Activated naive CD8-positive, alpha-beta T cell treated with anti-CD3 and anti-CD28 coated beads for 36 hours (primary cell): ENCODE measurements at regions not wholly inside any gene's neighbourhood (a gene's known extent, or its start where the extent isn't known, plus 50 kb on each side); places are given as distances from the start of the nearest gene placed in this dataset.
A peak's percentile ranks its signal among the peaks of the same experiment; 100 is the strongest.

Source experiments
- DNase-seq: peaks from one replicate; pipeline ENCODE4 v3.0.0; 2021
- H3K27ac Mint-ChIP-seq: one replicate; pipeline ENCODE4 v1.8.0; 2022; ENCODE audit warnings: mild to moderate bottlenecking, moderate library complexity, mixed read lengths
- H3K27me3 Mint-ChIP-seq: one replicate; pipeline ENCODE4 v1.8.0; 2022; ENCODE audit warnings: mild to moderate bottlenecking, mixed read lengths
- H3K36me3 Mint-ChIP-seq: one replicate; pipeline ENCODE4 v1.8.0; 2021; ENCODE audit warnings: mild to moderate bottlenecking, mixed read lengths
- H3K4me1 Mint-ChIP-seq: one replicate; pipeline ENCODE4 v1.8.0; 2021; ENCODE audit warnings: mixed read lengths
- H3K4me3 Mint-ChIP-seq: one replicate; pipeline ENCODE4 v1.8.0; 2022; ENCODE audit warnings: mild to moderate bottlenecking, moderate library complexity, mixed read lengths
- H3K9me3 Mint-ChIP-seq: one replicate; pipeline ENCODE4 v1.8.0; 2022; ENCODE audit warnings: mixed read lengths

DNA sequence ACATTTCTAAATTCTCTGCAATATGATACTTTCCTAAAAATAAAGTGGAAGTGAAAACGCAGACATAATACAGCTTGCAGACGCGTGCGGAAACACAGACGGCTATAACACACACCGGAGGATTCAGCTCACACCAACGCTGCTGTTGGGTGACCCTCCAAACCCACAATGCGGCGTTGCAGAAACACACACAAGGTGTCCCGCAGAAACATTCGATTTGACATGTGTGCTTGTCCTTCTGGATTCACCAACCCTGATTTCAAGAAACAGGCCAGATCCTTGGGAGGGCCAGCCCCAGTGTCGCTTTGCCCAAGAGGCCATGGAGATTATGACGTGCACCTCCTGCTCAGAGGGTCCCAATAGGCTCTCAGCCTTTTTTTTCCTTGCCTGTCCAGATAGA lies 136.7 kb upstream of the TCERG1L start:
- Mint-ChIP-seq H3K4me3 (no peak overlapping the region), H3K9me3 (no peaks in the 10 kb centered on the region), H3K27me3 (peaks cover 22% of the 10 kb centered on the region)

GRCh38 chr10:131448883-131449282 lies 137.4 kb upstream of the TCERG1L start:
- Mint-ChIP-seq H3K4me3 (no peak overlapping the region), H3K27ac (no peak overlapping the region), H3K9me3 (no peaks in the 10 kb centered on the region), H3K36me3 (no peaks in the 10 kb centered on the region), H3K27me3 (peaks cover 26% of the 10 kb centered on the region), H3K4me1 (peaks cover under 1% of the 10 kb centered on the region)
- DNase-seq, result no peak

More for the DNA sequence above, 136.7 kb upstream of the TCERG1L start:
- DNase-seq, result no peak
- no peak overlapping the region for H3K27ac Mint-ChIP-seq
- H3K36me3 Mint-ChIP-seq, result no peaks in the 10 kb centered on the region
- H3K4me1 Mint-ChIP-seq, result no peaks in the 10 kb centered on the region

DNA sequence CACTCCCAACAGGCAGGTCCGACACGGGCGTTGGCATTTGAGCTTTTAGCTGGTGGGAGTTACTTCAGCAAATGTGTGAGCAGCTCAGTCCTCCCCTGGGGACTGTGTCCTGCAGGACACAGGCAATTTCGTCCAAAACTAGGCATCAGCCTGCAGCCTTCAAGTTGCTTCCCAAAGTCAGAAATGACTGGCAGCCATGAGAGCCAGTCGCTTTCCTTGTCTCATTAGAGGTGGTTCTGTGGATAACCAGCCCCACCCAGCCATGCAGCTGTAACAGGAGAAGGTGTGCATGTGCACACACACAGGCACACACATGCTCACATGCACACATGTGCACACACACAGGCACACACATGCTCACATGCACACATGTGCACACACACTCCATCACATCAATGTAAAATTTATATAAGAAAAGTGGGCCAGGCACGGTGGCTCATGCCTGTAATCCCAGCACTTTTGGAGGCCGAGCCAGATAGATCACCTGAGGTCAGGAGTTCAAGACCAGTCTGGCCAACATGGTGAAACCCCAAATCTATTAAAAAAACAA lies 138.8 kb upstream of the TCERG1L start:
- Mint-ChIP-seq H3K27me3 (peaks cover 29% of the 10 kb centered on the region), H3K27ac (no peak overlapping the region), H3K36me3 (no peaks in the 10 kb centered on the region), H3K4me1 (peaks cover 3% of the 10 kb centered on the region), H3K4me3 (no peak overlapping the region), H3K9me3 (no peaks in the 10 kb centered on the region)
- DNase-seq, result no peak

- H3K27me3 Mint-ChIP-seq, result peaks cover 26% of the 10 kb centered on the region
- no peak for DNase-seq
- H3K9me3 Mint-ChIP-seq, result no peaks in the 10 kb centered on the region
- peaks cover 3% of the 10 kb centered on the region for H3K4me1 Mint-ChIP-seq
- no peaks in the 10 kb centered on the region for H3K36me3 Mint-ChIP-seq
- H3K27ac Mint-ChIP-seq, result no peak overlapping the region
- H3K4me3 Mint-ChIP-seq, result no peak overlapping the region
Observed at GRCh38 chr10:131451407-131452015, 140.0 kb upstream of the TCERG1L start.

DNA sequence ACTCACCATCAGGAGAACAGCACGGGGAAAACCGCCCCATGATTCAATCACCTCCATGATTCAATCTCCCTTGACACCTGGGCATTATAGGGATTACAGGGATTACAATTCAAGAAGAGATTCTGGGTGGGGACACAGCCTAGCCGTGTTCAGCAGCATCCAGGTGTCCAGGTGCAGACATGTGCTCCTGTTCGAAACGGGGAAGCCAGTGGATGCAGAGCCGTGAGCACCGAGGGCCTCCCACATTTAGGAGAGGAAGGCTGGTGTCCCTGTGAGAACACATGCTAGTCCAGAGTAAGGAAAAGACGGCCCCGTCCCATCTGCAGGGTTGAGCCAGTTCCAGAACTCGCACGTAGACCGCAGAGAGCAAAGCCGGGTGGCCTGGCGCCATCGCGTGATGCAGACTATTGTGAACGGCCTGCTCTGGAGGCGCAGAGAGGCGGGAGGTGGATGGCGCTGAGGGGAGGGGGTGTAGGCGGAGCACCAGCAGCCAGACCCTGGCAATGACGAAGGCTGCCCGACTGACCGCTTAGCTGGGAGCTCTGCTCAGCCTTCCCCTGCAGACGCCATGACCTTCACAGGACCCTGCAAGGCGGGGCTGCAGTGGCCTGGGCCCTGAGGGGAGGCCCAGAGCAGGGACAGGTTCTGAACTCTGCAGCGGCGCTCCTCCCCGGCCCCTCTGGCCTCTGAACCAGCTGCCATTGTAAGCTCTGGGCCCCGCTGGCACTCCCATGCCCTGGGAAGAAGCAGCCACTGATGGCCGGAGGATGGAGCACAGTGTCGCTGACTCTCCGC lies 141.6 kb upstream of the TCERG1L start:
- Mint-ChIP-seq H3K27ac (no peak overlapping the region), H3K4me3 (no peak overlapping the region), H3K9me3 (no peaks in the 10 kb centered on the region), H3K4me1 (peaks cover 3% of the 10 kb centered on the region), H3K27me3 (peaks cover 26% of the 10 kb centered on the region), H3K36me3 (no peaks in the 10 kb centered on the region)
- no peak for DNase-seq

- H3K27me3 Mint-ChIP-seq, result peaks cover 26% of the 10 kb centered on the region
- H3K27ac Mint-ChIP-seq, result no peak overlapping the region
- no peaks in the 10 kb centered on the region for H3K9me3 Mint-ChIP-seq
- no peaks in the 10 kb centered on the region for H3K36me3 Mint-ChIP-seq
- peak; percentile 63 for DNase-seq
- H3K4me1 Mint-ChIP-seq, result peaks cover 3% of the 10 kb centered on the region
- H3K4me3 Mint-ChIP-seq, result peak overlapping the region; percentile 43
Observed at GRCh38 chr10:131453721-131454634, 142.5 kb upstream of the TCERG1L start.

- Mint-ChIP-seq H3K4me1 (peaks cover 3% of the 10 kb centered on the region), H3K27me3 (peaks cover 24% of the 10 kb centered on the region), H3K36me3 (no peaks in the 10 kb centered on the region), H3K9me3 (no peaks in the 10 kb centered on the region), H3K27ac (no peak overlapping the region), H3K4me3 (no peak overlapping the region)
- no peak for DNase-seq
Observed at GRCh38 chr10:131456411-131456810, 144.9 kb upstream of the TCERG1L start.

DNA sequence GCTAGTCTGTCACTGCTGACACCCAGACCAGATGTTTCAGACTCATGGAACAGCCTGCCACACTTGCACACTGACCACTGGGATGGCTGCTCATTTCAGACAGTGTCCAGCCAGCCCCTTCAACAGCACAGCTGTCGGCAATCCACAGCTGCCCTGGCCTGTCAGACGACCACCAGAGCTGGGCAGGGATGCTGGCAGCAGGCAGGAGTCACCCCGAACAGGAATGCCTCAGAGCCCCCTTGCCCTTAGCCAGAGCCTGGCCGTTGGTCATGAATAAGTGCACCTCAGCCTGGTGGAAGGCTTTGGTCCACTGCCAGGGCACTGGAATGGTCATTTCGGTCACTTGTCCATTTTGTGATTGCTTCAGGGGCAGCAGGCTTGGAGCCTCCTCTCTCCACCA lies 149.6 kb upstream of the TCERG1L start:
- H3K9me3 Mint-ChIP-seq, result no peaks in the 10 kb centered on the region
- H3K4me3 Mint-ChIP-seq, result no peak overlapping the region
- H3K4me1 Mint-ChIP-seq, result no peaks in the 10 kb centered on the region
- no peak overlapping the region for H3K27ac Mint-ChIP-seq
- no peaks in the 10 kb centered on the region for H3K27me3 Mint-ChIP-seq
- no peak for DNase-seq
- no peaks in the 10 kb centered on the region for H3K36me3 Mint-ChIP-seq

GRCh38 chr10:131464789-131465188 lies 153.3 kb upstream of the TCERG1L start:
- H3K4me1 Mint-ChIP-seq, result no peaks in the 10 kb centered on the region
- H3K36me3 Mint-ChIP-seq, result no peaks in the 10 kb centered on the region
- no peak overlapping the region for H3K27ac Mint-ChIP-seq
- no peak for DNase-seq
- H3K4me3 Mint-ChIP-seq, result no peak overlapping the region
- peaks cover 4% of the 10 kb centered on the region for H3K27me3 Mint-ChIP-seq
- no peaks in the 10 kb centered on the region for H3K9me3 Mint-ChIP-seq

GRCh38 chr10:131469551-131469950 lies 158.0 kb upstream of the TCERG1L start:
- H3K4me3 Mint-ChIP-seq, result no peak overlapping the region
- no peaks in the 10 kb centered on the region for H3K36me3 Mint-ChIP-seq
- H3K4me1 Mint-ChIP-seq, result no peaks in the 10 kb centered on the region

DNA sequence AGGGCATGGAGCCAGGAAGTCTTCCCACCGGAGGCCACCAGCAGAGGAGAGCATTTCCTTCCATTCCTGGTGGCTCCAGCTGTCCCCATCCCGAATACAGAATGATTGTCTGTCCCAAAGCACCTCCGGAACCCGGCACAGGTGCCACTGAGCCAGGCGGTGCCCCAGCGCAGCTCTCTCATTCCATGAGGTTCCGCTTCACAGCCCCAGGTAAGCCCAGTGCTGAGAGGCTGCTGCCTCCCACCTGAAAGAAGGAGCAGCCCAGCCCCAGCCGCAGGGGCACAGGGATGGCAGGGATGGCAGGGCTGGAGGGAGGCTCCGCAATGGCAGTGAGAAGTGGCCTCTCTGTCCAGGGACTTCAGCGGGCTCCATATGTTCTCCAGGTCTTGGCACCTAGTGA lies 162.1 kb upstream of the TCERG1L start:
- Mint-ChIP-seq H3K4me1 (no peaks in the 10 kb centered on the region), H3K9me3 (no peaks in the 10 kb centered on the region), H3K27me3 (no peaks in the 10 kb centered on the region)

More at GRCh38 chr10:131469551-131469950, 158.0 kb upstream of the TCERG1L start:
- H3K9me3 Mint-ChIP-seq, result no peaks in the 10 kb centered on the region
- peaks cover 4% of the 10 kb centered on the region for H3K27me3 Mint-ChIP-seq
- DNase-seq, result no peak
- H3K27ac Mint-ChIP-seq, result no peak overlapping the region

DNA sequence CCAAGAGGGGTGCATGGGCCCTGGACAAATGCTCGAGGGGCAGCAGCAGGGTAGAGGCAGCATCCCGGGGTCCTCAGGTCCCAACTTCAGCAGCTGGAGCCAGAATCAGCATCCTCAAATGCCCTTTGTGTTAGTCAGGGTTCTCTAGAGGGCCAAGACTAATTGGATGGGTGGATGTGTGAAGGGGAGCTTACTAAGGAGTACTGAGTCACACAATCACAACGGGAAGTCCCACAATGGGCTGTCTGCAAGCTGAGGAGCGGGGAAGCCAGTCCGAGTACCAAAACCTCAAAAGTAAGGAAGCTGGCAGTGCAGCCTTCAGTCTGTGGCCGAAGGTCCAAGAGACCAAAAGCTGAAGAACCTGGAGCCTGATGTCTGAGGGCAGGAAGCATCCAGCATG lies 162.9 kb upstream of the TCERG1L start:
- H3K9me3 Mint-ChIP-seq, result no peaks in the 10 kb centered on the region
- H3K36me3 Mint-ChIP-seq, result no peaks in the 10 kb centered on the region
- no peaks in the 10 kb centered on the region for H3K4me1 Mint-ChIP-seq
- no peak for DNase-seq
- no peak overlapping the region for H3K4me3 Mint-ChIP-seq
- no peak overlapping the region for H3K27ac Mint-ChIP-seq
- no peaks in the 10 kb centered on the region for H3K27me3 Mint-ChIP-seq

More for the DNA sequence above, 162.1 kb upstream of the TCERG1L start:
- H3K36me3 Mint-ChIP-seq, result no peaks in the 10 kb centered on the region
- H3K4me3 Mint-ChIP-seq, result no peak overlapping the region
- H3K27ac Mint-ChIP-seq, result no peak overlapping the region
- no peak for DNase-seq

DNA sequence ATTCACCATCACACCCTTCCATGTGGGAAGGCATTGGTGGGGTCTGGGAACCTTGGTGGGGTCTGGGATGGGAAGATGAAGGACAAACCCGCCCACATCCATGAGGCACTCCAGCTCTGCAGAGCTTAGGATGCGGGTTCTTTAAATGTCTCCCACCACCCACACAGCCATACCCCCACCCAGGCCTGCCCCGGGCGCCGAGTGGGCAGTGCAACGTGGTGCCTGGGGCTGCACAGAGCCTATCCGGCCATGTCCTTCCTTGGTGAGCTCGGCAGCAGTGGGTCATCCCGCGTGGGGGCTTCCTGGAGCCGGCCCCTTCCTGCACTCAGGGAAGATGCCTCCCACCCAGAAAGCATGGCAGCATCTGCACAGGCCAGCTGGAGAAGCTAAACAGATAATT lies 163.5 kb upstream of the TCERG1L start:
- H3K27ac Mint-ChIP-seq, result no peak overlapping the region
- no peak overlapping the region for H3K4me3 Mint-ChIP-seq
- H3K27me3 Mint-ChIP-seq, result no peaks in the 10 kb centered on the region
- H3K4me1 Mint-ChIP-seq, result no peaks in the 10 kb centered on the region
- H3K9me3 Mint-ChIP-seq, result no peaks in the 10 kb centered on the region
- no peaks in the 10 kb centered on the region for H3K36me3 Mint-ChIP-seq
- no peak for DNase-seq

DNA sequence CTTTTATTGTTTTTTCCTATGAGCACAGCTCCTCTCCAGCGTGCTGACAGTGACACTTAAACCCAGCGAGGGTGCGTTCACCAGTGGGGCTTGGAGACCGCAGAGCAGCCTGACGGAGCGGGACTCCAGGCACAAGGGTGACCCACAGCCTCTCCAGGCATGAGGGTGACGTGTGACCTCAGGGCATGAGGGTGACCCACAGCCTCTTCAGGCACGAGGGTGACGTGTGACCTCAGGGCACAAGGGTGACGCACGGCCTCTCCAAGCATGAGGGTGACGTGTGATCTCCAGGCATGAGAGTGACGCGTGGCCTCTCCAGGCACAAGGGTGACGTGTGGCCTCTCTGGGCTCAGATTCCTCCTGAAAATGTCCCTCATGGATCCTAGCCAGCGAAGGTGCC lies 164.3 kb upstream of the TCERG1L start:
- Mint-ChIP-seq H3K36me3 (no peaks in the 10 kb centered on the region), H3K9me3 (no peaks in the 10 kb centered on the region), H3K4me1 (no peaks in the 10 kb centered on the region), H3K27ac (no peak overlapping the region), H3K4me3 (no peak overlapping the region), H3K27me3 (no peaks in the 10 kb centered on the region)
- DNase-seq, result no peak
